GM12878 (cell line): ENCODE measurements at regions not wholly inside any gene's neighbourhood (a gene's known extent, or its start where the extent isn't known, plus 50 kb on each side); places are given as distances from the start of the nearest gene placed in this dataset.

Experiments used
- ATAC-seq: fragments of 200-7000 bp; cut with Tn5 transposase; 3 replicates; pipeline ENCODE4 v1.9.1; 2020; ENCODE audit warnings: mild to moderate bottlenecking, moderate library complexity
- BruUV-seq: library from RNA; stranded (reverse); fragments of 400-500 nt; replicated peaks from 2 replicates; lab custom pipeline; 2021; lab: Mats Ljungman, UMichigan
- CTCF ChIA-PET: fragments of 300-600 bp; sonication (Branson Sonifier 250); formaldehyde crosslinking; extraction: SDS; loops from one replicate; lab custom pipeline; 2021; ENCODE audit warnings: inconsistent platforms; lab: Yijun Ruan, JAX
- POLR2A ChIA-PET: fragments of 350-600 bp; formaldehyde crosslinking; extraction: SDS; loops from one replicate; lab custom pipeline; 2021; ENCODE audit warnings: inconsistent platforms; lab: Charles Lee
- RAD21 ChIA-PET: fragments of 300-600 bp; sonication (Branson Sonifier 250); formaldehyde crosslinking; loops from one replicate; lab custom pipeline; 2023; ENCODE audit warnings: antibody characterized with exemption; ENCODE audit not compliant: unreplicated experiment; lab: Charles Lee
- SMC1A ChIA-PET: fragments of 300-600 bp; sonication (Branson Sonifier 250); formaldehyde crosslinking; loops from one replicate; lab custom pipeline; 2023; ENCODE audit not compliant: unreplicated experiment, uncharacterized antibody; lab: Charles Lee
- DNase-seq: peaks from one replicate; pipeline ENCODE4 v3.0.0-alpha.2; 2011; ENCODE audit warnings: low read depth, low spot score
- FAIRE-seq: peaks from 3 replicates; lab custom pipeline; 2011; peaks lifted over from hg19 to GRCh38; lab: Jason Lieb, UNC
- H2AFZ ChIP-seq: 2 replicates; pipeline ENCODE4 v1.6.0; 2011; ENCODE audit warnings: low read depth, low read length, control low read depth; ENCODE audit not compliant: control insufficient read depth
- H3K27ac ChIP-seq: 2 replicates; pipeline ENCODE4 v1.5.1; 2011; ENCODE audit warnings: control low read depth; ENCODE audit not compliant: control insufficient read depth, insufficient read depth
- H3K27me3 ChIP-seq, 2 experiments: replicated peaks in 1 of 2; 2 replicates each; pipeline versions ENCODE4 v1.6.0 to v1.6.1; 2011; ENCODE audit warnings: low read length in 1 of 2; ENCODE audit not compliant: control insufficient read depth in 2 of 2, insufficient read depth in 2 of 2
- H3K36me3 ChIP-seq, 2 experiments: 2 replicates each; pipeline ENCODE4 v1.5.1; 2011; ENCODE audit warnings: low read length in 1 of 2; ENCODE audit not compliant: control insufficient read depth in 2 of 2, insufficient read depth in 2 of 2
- H3K4me1 ChIP-seq: 2 replicates; pipeline ENCODE4 v1.6.1; 2011; ENCODE audit warnings: mild to moderate bottlenecking, low read length, moderate library complexity, mixed read lengths; ENCODE audit not compliant: control insufficient read depth, insufficient read depth
- H3K4me2 ChIP-seq: 2 replicates; pipeline ENCODE4 v1.6.0; 2011; ENCODE audit warnings: control low read depth; ENCODE audit not compliant: control insufficient read depth, insufficient read depth
- H3K4me3 ChIP-seq: fragments of 200-600 bp; sonication (generic); 2 replicates; pipeline ENCODE4 v1.5.1; 2016
- H3K79me2 ChIP-seq: 2 replicates; pipeline ENCODE4 v1.6.0; 2011; ENCODE audit warnings: low read length; ENCODE audit not compliant: control insufficient read depth, insufficient read depth
- H3K9ac ChIP-seq: 2 replicates; pipeline ENCODE4 v1.8.0; 2011; ENCODE audit warnings: low read length, control low read depth, mixed read lengths; ENCODE audit not compliant: control insufficient read depth, insufficient read depth
- H3K9me3 ChIP-seq: replicated peaks from 3 replicates; pipeline ENCODE4 v1.5.1; 2011; ENCODE audit warnings: mild to moderate bottlenecking, low read length; ENCODE audit not compliant: control insufficient read depth, insufficient read depth
- H4K20me1 ChIP-seq: 2 replicates; pipeline ENCODE4 v1.6.0; 2011; ENCODE audit not compliant: control insufficient read depth, insufficient read depth
- CBFB ChIP-seq: IDR thresholded peaks from 2 replicates; pipeline ENCODE4 v1.6.1; 2016; ENCODE audit warnings: antibody characterized with exemption, low read depth
- EZH2 ChIP-seq: IDR thresholded peaks from 2 replicates; pipeline ENCODE4 v1.6.1; 2012; ENCODE audit warnings: low read depth, mild to moderate bottlenecking, control low read depth, inconsistent platforms, low read length, borderline replicate concordance; ENCODE audit not compliant: control insufficient read depth
- HCFC1 ChIP-seq: fragments of 150-350 bp; IDR thresholded peaks from 2 replicates; pipeline ENCODE4 v1.6.1; 2014; ENCODE audit warnings: low read length
- HDGF ChIP-seq: fragments of 450-650 bp; IDR thresholded peaks from 2 replicates; pipeline ENCODE4 v1.6.1; 2016; ENCODE audit warnings: antibody characterized with exemption
- MYC ChIP-seq: IDR thresholded peaks from 2 replicates; pipeline ENCODE4 v1.6.1; 2011; ENCODE audit warnings: mild to moderate bottlenecking, low read length, moderate library complexity, inconsistent platforms; ENCODE audit not compliant: insufficient read depth, insufficient replicate concordance, insufficient read length, severe bottlenecking
- NFYB ChIP-seq: IDR thresholded peaks from 2 replicates; pipeline ENCODE4 v1.6.1; 2011; ENCODE audit warnings: low read depth, mild to moderate bottlenecking, low read length, improper control_type of control experiment, moderate library complexity; ENCODE audit not compliant: insufficient read depth
- SREBF1 ChIP-seq: IDR thresholded peaks from 2 replicates; pipeline ENCODE4 v1.6.1; 2012; ENCODE audit warnings: mild to moderate bottlenecking, low read length
- SREBF2 ChIP-seq: IDR thresholded peaks from 2 replicates; pipeline ENCODE4 v1.6.1; 2012; ENCODE audit warnings: mild to moderate bottlenecking, low read length
- TARDBP ChIP-seq: IDR thresholded peaks from 2 replicates; pipeline ENCODE4 v1.6.1; 2016; ENCODE audit warnings: borderline replicate concordance
- TCF12 ChIP-seq: IDR thresholded peaks from 2 replicates; pipeline ENCODE4 v1.6.1; 2011; ENCODE audit warnings: low read depth, mild to moderate bottlenecking, low read length
- ZNF24 ChIP-seq: fragments of 450-650 bp; IDR thresholded peaks from 2 replicates; pipeline ENCODE4 v1.6.1; 2017; ENCODE audit warnings: antibody characterized with exemption, mild to moderate bottlenecking
- WGBS: methylation state at CpG from one replicate; pipeline ENCODE4 v1.1.6; 2016; ENCODE audit warnings: low lambda C conversion rate; ENCODE audit not compliant: insufficient replicate concordance, insufficient coverage; ENCODE audit errors: missing lambda C conversion rate; 5-methylcytosine and 5-hydroxymethylcytosine counted together
- in situ Hi-C: fragments of 300-500 bp; cut with MboI; formaldehyde crosslinking; loops from 9 replicates; pipeline ENCODE4 v1.14.3; 2018; ENCODE audit warnings: mixed read lengths
- intact Hi-C: fragments of 100-400 bp; cut with micrococcal nuclease; formaldehyde crosslinking; loops from one replicate; pipeline ENCODE4 v1.14.2; 2022; ENCODE audit not compliant: unreplicated experiment
- TF ChIP-seq, protein P1 (sequence below): fragments of 450-650 bp; IDR thresholded peaks from 2 replicates; pipeline ENCODE4 v1.6.1; 2016; ENCODE audit warnings: mild to moderate bottlenecking, moderate library complexity, borderline replicate concordance
- TF ChIP-seq, protein P2 (sequence below): fragments of 450-650 bp; IDR thresholded peaks from 2 replicates; pipeline ENCODE4 v1.6.1; 2017; ENCODE audit warnings: mild to moderate bottlenecking, moderate library complexity

DNA sequence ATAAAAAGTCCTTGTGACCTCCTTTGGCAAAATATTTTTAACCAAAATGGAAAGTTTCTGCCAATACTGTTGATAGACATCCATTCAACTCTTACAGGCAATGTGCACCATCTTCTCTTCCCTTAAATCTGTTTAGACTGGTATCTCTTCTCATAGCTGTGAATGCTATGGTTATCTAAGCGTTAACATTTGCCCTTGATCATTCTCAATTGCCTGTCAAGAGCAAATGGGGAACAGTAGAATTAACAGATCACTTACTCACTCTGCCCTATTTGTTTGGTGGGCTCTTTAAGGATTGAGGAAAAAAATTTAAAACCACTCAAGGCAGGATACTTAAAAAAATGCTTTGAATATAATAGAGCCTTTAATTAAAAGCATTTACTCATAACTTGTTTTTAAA lies 808.4 kb downstream of the NXPH1 start (continued):
- TF ChIP-seq NFYB (no peak), TCF12 (no peak), CBFB (no peak), HCFC1 (no peak), MYC (no peak), TARDBP (no peak)
- TF ChIP-seq, all 136 proteins: peak for 0

DNA sequence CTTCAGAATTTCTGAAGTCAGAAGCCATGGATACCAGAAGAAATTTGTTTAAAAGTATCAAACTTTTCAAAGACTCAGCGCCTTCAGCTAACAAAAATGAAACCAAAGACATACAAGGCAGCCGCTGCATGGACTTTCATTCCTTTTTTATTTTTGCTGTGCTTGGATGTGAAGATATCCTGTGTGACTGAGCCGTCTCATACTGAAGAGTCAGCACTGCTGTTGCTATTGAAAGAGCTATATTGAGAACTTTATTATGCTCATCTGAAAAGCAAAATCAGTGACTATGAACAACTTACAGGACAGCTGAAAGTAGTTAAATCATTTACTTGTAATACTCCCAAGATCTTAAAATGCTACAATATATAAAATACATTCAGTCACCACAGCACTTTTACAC lies 809.2 kb downstream of the NXPH1 start:
- no peak for FAIRE-seq
- ATAC-seq = no peak
- ChIA-PET SMC1A (interaction anchor here (1.0 kb wide), 1 partner anchor 11 kb away, joined by 3 read pairs; no protein-coding TSS in a partner anchor), CTCF (no interaction called here), POLR2A (no interaction called here), RAD21 (no interaction called here)
- H3K4me1 ChIP-seq = no peaks in the 10 kb centered on the region
- H4K20me1 ChIP-seq = no peaks in the 10 kb centered on the region
- no peak overlapping the region for H3K9ac ChIP-seq
- no peaks in the 10 kb centered on the region for H3K27me3 ChIP-seq
- no TSS peak for BruUV-seq
- no peak overlapping the region for H3K27ac ChIP-seq
- in situ Hi-C loops (no loop called here), intact Hi-C loops (no loop called here)
- no peak for DNase-seq
- H3K9me3 ChIP-seq = no peaks in the 10 kb centered on the region
- no peak for TF ChIP-seq TARDBP
- TF ChIP-seq, protein P1, sequence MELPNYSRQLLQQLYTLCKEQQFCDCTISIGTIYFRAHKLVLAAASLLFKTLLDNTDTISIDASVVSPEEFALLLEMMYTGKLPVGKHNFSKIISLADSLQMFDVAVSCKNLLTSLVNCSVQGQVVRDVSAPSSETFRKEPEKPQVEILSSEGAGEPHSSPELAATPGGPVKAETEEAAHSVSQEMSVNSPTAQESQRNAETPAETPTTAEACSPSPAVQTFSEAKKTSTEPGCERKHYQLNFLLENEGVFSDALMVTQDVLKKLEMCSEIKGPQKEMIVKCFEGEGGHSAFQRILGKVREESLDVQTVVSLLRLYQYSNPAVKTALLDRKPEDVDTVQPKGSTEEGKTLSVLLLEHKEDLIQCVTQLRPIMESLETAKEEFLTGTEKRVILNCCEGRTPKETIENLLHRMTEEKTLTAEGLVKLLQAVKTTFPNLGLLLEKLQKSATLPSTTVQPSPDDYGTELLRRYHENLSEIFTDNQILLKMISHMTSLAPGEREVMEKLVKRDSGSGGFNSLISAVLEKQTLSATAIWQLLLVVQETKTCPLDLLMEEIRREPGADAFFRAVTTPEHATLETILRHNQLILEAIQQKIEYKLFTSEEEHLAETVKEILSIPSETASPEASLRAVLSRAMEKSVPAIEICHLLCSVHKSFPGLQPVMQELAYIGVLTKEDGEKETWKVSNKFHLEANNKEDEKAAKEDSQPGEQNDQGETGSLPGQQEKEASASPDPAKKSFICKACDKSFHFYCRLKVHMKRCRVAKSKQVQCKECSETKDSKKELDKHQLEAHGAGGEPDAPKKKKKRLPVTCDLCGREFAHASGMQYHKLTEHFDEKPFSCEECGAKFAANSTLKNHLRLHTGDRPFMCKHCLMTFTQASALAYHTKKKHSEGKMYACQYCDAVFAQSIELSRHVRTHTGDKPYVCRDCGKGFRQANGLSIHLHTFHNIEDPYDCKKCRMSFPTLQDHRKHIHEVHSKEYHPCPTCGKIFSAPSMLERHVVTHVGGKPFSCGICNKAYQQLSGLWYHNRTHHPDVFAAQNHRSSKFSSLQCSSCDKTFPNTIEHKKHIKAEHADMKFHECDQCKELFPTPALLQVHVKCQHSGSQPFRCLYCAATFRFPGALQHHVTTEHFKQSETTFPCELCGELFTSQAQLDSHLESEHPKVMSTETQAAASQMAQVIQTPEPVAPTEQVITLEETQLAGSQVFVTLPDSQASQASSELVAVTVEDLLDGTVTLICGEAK = no peak
- no peak for TF ChIP-seq SREBF2
- TF ChIP-seq, protein P2, sequence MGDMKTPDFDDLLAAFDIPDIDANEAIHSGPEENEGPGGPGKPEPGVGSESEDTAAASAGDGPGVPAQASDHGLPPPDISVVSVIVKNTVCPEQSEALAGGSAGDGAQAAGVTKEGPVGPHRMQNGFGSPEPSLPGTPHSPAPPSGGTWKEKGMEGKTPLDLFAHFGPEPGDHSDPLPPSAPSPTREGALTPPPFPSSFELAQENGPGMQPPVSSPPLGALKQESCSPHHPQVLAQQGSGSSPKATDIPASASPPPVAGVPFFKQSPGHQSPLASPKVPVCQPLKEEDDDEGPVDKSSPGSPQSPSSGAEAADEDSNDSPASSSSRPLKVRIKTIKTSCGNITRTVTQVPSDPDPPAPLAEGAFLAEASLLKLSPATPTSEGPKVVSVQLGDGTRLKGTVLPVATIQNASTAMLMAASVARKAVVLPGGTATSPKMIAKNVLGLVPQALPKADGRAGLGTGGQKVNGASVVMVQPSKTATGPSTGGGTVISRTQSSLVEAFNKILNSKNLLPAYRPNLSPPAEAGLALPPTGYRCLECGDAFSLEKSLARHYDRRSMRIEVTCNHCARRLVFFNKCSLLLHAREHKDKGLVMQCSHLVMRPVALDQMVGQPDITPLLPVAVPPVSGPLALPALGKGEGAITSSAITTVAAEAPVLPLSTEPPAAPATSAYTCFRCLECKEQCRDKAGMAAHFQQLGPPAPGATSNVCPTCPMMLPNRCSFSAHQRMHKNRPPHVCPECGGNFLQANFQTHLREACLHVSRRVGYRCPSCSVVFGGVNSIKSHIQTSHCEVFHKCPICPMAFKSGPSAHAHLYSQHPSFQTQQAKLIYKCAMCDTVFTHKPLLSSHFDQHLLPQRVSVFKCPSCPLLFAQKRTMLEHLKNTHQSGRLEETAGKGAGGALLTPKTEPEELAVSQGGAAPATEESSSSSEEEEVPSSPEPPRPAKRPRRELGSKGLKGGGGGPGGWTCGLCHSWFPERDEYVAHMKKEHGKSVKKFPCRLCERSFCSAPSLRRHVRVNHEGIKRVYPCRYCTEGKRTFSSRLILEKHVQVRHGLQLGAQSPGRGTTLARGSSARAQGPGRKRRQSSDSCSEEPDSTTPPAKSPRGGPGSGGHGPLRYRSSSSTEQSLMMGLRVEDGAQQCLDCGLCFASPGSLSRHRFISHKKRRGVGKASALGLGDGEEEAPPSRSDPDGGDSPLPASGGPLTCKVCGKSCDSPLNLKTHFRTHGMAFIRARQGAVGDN = no peak
- TF ChIP-seq HDGF = no peak
- no peak for TF ChIP-seq EZH2
- TF ChIP-seq ZNF24 = no peak
- TF ChIP-seq SREBF1 = no peak
- H3K4me2 ChIP-seq = no peak overlapping the region
- H3K4me3 ChIP-seq = no peak overlapping the region
- no peak overlapping the region for H2AFZ ChIP-seq
- 18% methylated on average over 3 of the region's 3 CpGs for WGBS
- no peaks in the 10 kb centered on the region for H3K36me3 ChIP-seq
- H3K79me2 ChIP-seq = no peaks in the 10 kb centered on the region
